ENCODE measurements at regions not wholly inside any gene's neighbourhood (a gene's known extent, or its start where the extent isn't known, plus 50 kb on each side); places are given as distances from the start of the nearest gene placed in this dataset.

DNA sequence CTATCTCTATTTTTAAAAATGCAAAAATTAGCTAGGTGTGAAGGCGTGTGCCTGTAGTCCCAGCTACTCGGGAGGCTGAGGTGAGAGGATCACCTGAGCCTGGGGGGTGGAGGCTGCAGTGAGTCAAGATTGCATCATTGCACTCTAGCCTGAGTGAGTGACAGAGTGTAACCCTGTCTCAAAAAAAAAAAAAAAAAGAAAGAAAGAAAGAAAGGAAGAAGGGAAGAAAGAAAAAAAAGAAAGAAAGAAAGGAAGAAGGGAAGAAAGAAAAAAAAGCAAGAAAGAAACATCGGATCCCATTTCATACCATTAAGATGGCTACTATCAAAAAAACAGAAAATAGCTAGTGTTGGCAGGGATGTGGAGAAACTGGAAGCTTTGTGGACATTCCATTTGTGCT, 136.8 kb upstream of the WNT4 start:
- Histone ChIP-seq H4K5ac (ENCODE audit: insufficient read length, low read depth, low read length) (no peak overlapping the region), H2BK20ac (ENCODE audit: low read length) (no peak overlapping the region), H3K14ac (ENCODE audit: insufficient read length) (no peak overlapping the region), H3K9me3 (ENCODE audit: insufficient read depth in 2 of 2, low read depth in 1 of 2, low read length in 1 of 2) (no peaks in the 10 kb centered on the region), H2AFZ (ENCODE audit: low read length) (no peak overlapping the region), H2BK15ac (ENCODE audit: low read length) (no peak overlapping the region), H3K18ac (ENCODE audit: extremely low read depth, low read length) (no peak overlapping the region), H3K4me2 (ENCODE audit: insufficient read depth in 1 of 2, low read depth in 2 of 2, low read length in 2 of 2) (no peak overlapping the region), H4K91ac (replicated peaks; ENCODE audit: insufficient read length, low read length) (no peak overlapping the region), H3K36me3 (ENCODE audit: control insufficient read depth in 2 of 4, insufficient read depth in 4 of 4, low read length in 3 of 4) (no peaks in the 10 kb centered on the region), H3K23ac (ENCODE audit: insufficient read length) (no peak overlapping the region), H3K27me3 (replicated peaks in 1 of 4; ENCODE audit: control insufficient read depth in 3 of 4, extremely low read depth in 1 of 4, insufficient read depth in 3 of 4, low read length in 3 of 4) (peaks cover 0 to 3% (median 0%) of the 10 kb centered on the region in 4 experiments; a peak in 4 of 7 replicates), H3K27ac (ENCODE audit: low read depth, low read length) (no peak overlapping the region), H3K4me3 (ENCODE audit: extremely low read depth in 1 of 4, insufficient read depth in 2 of 4, low read depth in 3 of 4, low read length in 4 of 4) (no peak overlapping the region), H4K20me1 (replicated peaks in 1 of 2; ENCODE audit: control insufficient read depth in 1 of 2, insufficient read depth in 2 of 2, low read length in 2 of 2) (no peaks in the 10 kb centered on the region), H3K4me1 (replicated peaks in 1 of 4; ENCODE audit: control insufficient read depth in 3 of 4, insufficient read depth in 4 of 4, low read length in 3 of 4) (peaks cover 0 to 2% (median 0%) of the 10 kb centered on the region in 4 experiments; a peak in 3 of 7 replicates), H3K56ac (replicated peaks; ENCODE audit: insufficient read length, low read depth, low read length) (no peak overlapping the region), H2BK5ac (ENCODE audit: low read depth, low read length) (no peak overlapping the region), H3K4ac (replicated peaks; ENCODE audit: insufficient read length, low read depth, low read length) (no peak overlapping the region), H3K23me2 (ENCODE audit: low read depth, low read length) (peaks cover 4% of the 10 kb centered on the region; the same call in 1 of the 2 replicates), H4K8ac (ENCODE audit: extremely low read depth, insufficient read depth, low read length) (no peak overlapping the region), H3K9ac (replicated peaks in 1 of 4; ENCODE audit: extremely low read depth in 1 of 4, low read depth in 3 of 4, low read length in 3 of 4) (no peak overlapping the region), H3K79me1 (ENCODE audit: low read depth, low read length) (no peaks in the 10 kb centered on the region), H2BK12ac (ENCODE audit: low read depth, low read length) (no peak overlapping the region), H3K79me2 (ENCODE audit: control insufficient read depth in 1 of 2, insufficient read depth in 2 of 2, low read length in 2 of 2) (no peaks in the 10 kb centered on the region), H2AK5ac (ENCODE audit: low read depth, low read length) (no peak overlapping the region), H2BK120ac (replicated peaks; ENCODE audit: low read depth, low read length) (no peak overlapping the region)
- TF ChIP-seq SP1 (IDR thresholded peaks at IDR 0.05; ENCODE audit: low read depth, low read length) (no peak), CHD2 (IDR thresholded peaks at IDR 0.05; ENCODE audit: low read length) (no peak), GTF2F1 (IDR thresholded peaks at IDR 0.05; ENCODE audit: borderline replicate concordance, low read depth, low read length) (no peak), FOSL1 (IDR thresholded peaks at IDR 0.05; ENCODE audit: insufficient read depth, low read depth, low read length) (no peak), RXRA (IDR thresholded peaks at IDR 0.05; ENCODE audit: insufficient read depth, low read depth, low read length) (no peak), RNF2 (IDR thresholded peaks at IDR 0.05; ENCODE audit: borderline replicate concordance, low read depth, low read length, missing control alignments, poor library complexity, severe bottlenecking) (no peak), EZH2 (IDR thresholded peaks at IDR 0.05; ENCODE audit: low read depth, low read length, severe bottlenecking) (no peak), CHD1 (IDR thresholded peaks at IDR 0.05; ENCODE audit: low read depth, low read length) (no peak), USF2 (IDR thresholded peaks at IDR 0.05; ENCODE audit: low read length) (no peak)
- ChIA-PET POLR2A (ENCODE audit: partially characterized antibody) (no interaction called here), CTCF (ENCODE audit: partially characterized antibody) (interaction anchor here (0.6 to 1.8 kb wide), 6 partner anchors 9 to 360 kb away, joined by 3 to 5 read pairs (median 4); no protein-coding TSS in a partner anchor)
- no peak for DNase-seq (ENCODE audit: low read depth in 1 of 2, low spot score in 2 of 2)
- FAIRE-seq, result no peak
- WGBS, 2 experiments (ENCODE audit: extremely low coverage in 1 of 2, insufficient coverage in 1 of 2, insufficient read length in 1 of 2, insufficient replicate concordance in 2 of 2, low coverage in 1 of 2, low lambda C conversion rate in 2 of 2, missing lambda C conversion rate in 1 of 2), result 86% methylated on average over 3 of the region's 3 CpGs; no CpG with 5 or more reads in 1 of the 2 experiments

All from H1 (cell line).